Peyer's patch (tissue), 4 donors: ENCODE measurements at regions not wholly inside any gene's neighbourhood (a gene's known extent, or its start where the extent isn't known, plus 50 kb on each side); places are given as distances from the start of the nearest gene placed in this dataset.

Experiments used
- CTCF ChIP-seq, 6 experiments: fragments of 450-650 bp in 4 of 6; fragments of 200-600 bp in 2 of 6; sonication (generic) in 1 of 6; IDR thresholded peaks; one replicate each; pipeline ENCODE4 v1.5.1; 2017 to 2019; ENCODE audit warnings: antibody characterized with exemption in 6 of 6, mild to moderate bottlenecking in 3 of 6, moderate library complexity in 1 of 6
- POLR2A ChIP-seq, 2 donors: fragments of 450-650 bp; IDR thresholded peaks; one replicate each; pipeline ENCODE4 v1.5.1; 2017; ENCODE audit warnings: antibody characterized with exemption in 2 of 2, mild to moderate bottlenecking in 2 of 2, moderate library complexity in 2 of 2

- TF ChIP-seq CTCF (IDR thresholded peaks at IDR 0.05): no peak
- TF ChIP-seq POLR2A (IDR thresholded peaks at IDR 0.05): no peak
These were observed 478.8 kb downstream of the LRIG3 start for GRCh38 chr12:58441483-58441882.
